OCI-LY1 (cell line): ENCODE measurements at regions not wholly inside any gene's neighbourhood (a gene's known extent, or its start where the extent isn't known, plus 50 kb on each side); places are given as distances from the start of the nearest gene placed in this dataset.

Source experiments
- H2AFZ ChIP-seq: fragments of 200-600 bp; sonication (generic), shearing (Covaris generic); 2 replicates; pipeline ENCODE4 v1.6.0; 2014; ENCODE audit warnings: antibody characterized with exemption, mild to moderate bottlenecking, low read length
- H3F3A ChIP-seq: fragments of 200-600 bp; sonication (generic), shearing (Covaris generic); 2 replicates; pipeline ENCODE4 v1.6.0; 2014; ENCODE audit warnings: mild to moderate bottlenecking, antibody characterized with exemption, low read length, moderate library complexity; ENCODE audit not compliant: insufficient read depth
- H3K27ac ChIP-seq: fragments of 200-600 bp; sonication (generic); 2 replicates; pipeline ENCODE4 v1.5.1; 2014; ENCODE audit warnings: low read length, mixed run types, mild to moderate bottlenecking, low read depth; ENCODE audit not compliant: poor library complexity, severe bottlenecking
- H3K27me3 ChIP-seq: fragments of 200-600 bp; sonication (generic); 2 replicates; pipeline ENCODE4 v1.6.0; 2014; ENCODE audit warnings: antibody characterized with exemption, mild to moderate bottlenecking, low read length, moderate library complexity; ENCODE audit not compliant: insufficient read depth
- H3K36me3 ChIP-seq: fragments of 200-600 bp; sonication (generic); 2 replicates; pipeline ENCODE4 v1.6.1; 2014; ENCODE audit warnings: mild to moderate bottlenecking, antibody characterized with exemption, low read length, moderate library complexity, mixed read lengths; ENCODE audit not compliant: insufficient read depth
- H3K4me1 ChIP-seq: fragments of 200-600 bp; sonication (generic); 2 replicates; pipeline ENCODE4 v1.5.1; 2014; ENCODE audit warnings: mild to moderate bottlenecking, low read length, moderate library complexity; ENCODE audit not compliant: insufficient read depth, severe bottlenecking
- H3K4me2 ChIP-seq: fragments of 200-600 bp; sonication (generic), shearing (Covaris generic); 2 replicates; pipeline ENCODE4 v1.6.1; 2014; ENCODE audit warnings: low read length
- H3K4me3 ChIP-seq: fragments of 200-600 bp; sonication (generic); 2 replicates; pipeline ENCODE4 v1.5.1; 2014; ENCODE audit warnings: low read length, low read depth, mild to moderate bottlenecking, mixed read lengths; ENCODE audit not compliant: poor library complexity, severe bottlenecking
- H3K79me2 ChIP-seq: fragments of 200-600 bp; shearing (Covaris generic); 2 replicates; pipeline ENCODE4 v1.6.1; 2016; ENCODE audit warnings: mixed run types, low read length, mixed read lengths; ENCODE audit not compliant: insufficient read depth
- H3K9ac ChIP-seq: fragments of 200-600 bp; sonication (generic), shearing (Covaris generic); 2 replicates; pipeline ENCODE4 v1.6.1; 2014; ENCODE audit warnings: mild to moderate bottlenecking, low read length, mixed read lengths
- H3K9me2 ChIP-seq: fragments of 200-600 bp; sonication (generic), shearing (Covaris generic); 2 replicates; pipeline ENCODE4 v1.6.1; 2014; ENCODE audit warnings: low read depth, mild to moderate bottlenecking, low read length, mixed read lengths
- H3K9me3 ChIP-seq: fragments of 200-600 bp; shearing (Covaris generic); 2 replicates; pipeline ENCODE4 v1.6.1; 2014; ENCODE audit warnings: low read length, mixed read lengths
- H4K20me1 ChIP-seq: fragments of 200-600 bp; sonication (generic), shearing (Covaris generic); 2 replicates; pipeline ENCODE4 v1.6.0; 2016; ENCODE audit warnings: mild to moderate bottlenecking, low read length; ENCODE audit not compliant: insufficient read depth
- CTCF ChIP-seq: fragments of 200-600 bp; sonication (generic), shearing (Covaris generic); IDR thresholded peaks from 2 replicates; pipeline ENCODE4 v1.5.1; 2017; ENCODE audit warnings: mild to moderate bottlenecking, antibody characterized with exemption, low read length, moderate library complexity, mixed read lengths
- EZH2 ChIP-seq: fragments of 200-600 bp; sonication (generic), shearing (Covaris generic); IDR thresholded peaks from 2 replicates; pipeline ENCODE4 v1.8.0; 2017; ENCODE audit warnings: borderline replicate concordance, mixed run types, mild to moderate bottlenecking, antibody characterized with exemption, low read length, moderate library complexity, mixed read lengths

DNA sequence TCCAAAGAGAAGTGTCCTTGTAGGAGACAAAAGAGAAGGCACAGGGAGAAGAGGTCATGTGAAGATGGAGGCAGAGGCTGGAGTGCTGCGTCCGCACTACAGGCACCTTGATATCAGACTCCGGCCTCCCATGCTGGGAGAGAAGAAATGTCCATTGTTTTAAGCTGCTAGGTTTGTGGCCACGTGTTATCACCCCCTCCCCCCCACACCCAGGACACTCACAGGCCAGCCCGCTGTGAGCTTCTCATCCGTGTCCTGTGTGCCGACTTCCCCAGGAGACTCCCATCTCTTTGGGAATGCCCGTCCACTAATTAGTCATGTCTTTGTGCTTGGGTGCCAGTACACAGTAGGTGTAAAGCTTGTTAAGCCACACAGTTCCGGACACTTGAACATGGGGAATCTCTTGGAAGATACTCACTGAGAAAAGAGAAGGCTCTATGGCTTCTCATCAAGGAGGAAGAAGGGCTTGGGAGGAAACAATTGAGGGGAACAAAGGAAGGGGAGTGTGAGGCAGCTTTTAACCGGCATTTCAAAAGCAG lies 1234.7 kb downstream of the TBC1D22A start:
- no peak for TF ChIP-seq CTCF
- no peak for TF ChIP-seq EZH2
- peak overlapping the region; percentile 36; the same call in 1 of the 2 replicates for H3K4me2 ChIP-seq
- no peaks in the 10 kb centered on the region for H3K9me2 ChIP-seq
- H3K9me3 ChIP-seq, result no peaks in the 10 kb centered on the region
- no peak overlapping the region for H2AFZ ChIP-seq
- peak overlapping the region; percentile 54 for H3K9ac ChIP-seq
- no peaks in the 10 kb centered on the region for H3K27me3 ChIP-seq
- H4K20me1 ChIP-seq, result no peaks in the 10 kb centered on the region
- H3K36me3 ChIP-seq, result no peaks in the 10 kb centered on the region; the same call in 1 of the 2 replicates
- H3K4me1 ChIP-seq, result peaks cover 30% of the 10 kb centered on the region
- peak overlapping the region; percentile 99 for H3K27ac ChIP-seq
- H3K4me3 ChIP-seq, result no peak overlapping the region
- no peaks in the 10 kb centered on the region for H3K79me2 ChIP-seq
- no peaks in the 10 kb centered on the region; the same call in none of the 2 replicates for H3F3A ChIP-seq

- Histone ChIP-seq H3K9me3 (no peaks in the 10 kb centered on the region), H3K4me2 (peak overlapping the region; percentile 36; the same call in 1 of the 2 replicates), H3K4me3 (no peak overlapping the region), H3K36me3 (no peaks in the 10 kb centered on the region; the same call in 1 of the 2 replicates), H4K20me1 (no peaks in the 10 kb centered on the region), H2AFZ (no peak overlapping the region), H3K79me2 (no peaks in the 10 kb centered on the region), H3F3A (no peaks in the 10 kb centered on the region; the same call in none of the 2 replicates), H3K9me2 (no peaks in the 10 kb centered on the region), H3K27me3 (no peaks in the 10 kb centered on the region), H3K27ac (peak overlapping the region; percentile 99), H3K9ac (peak overlapping the region; percentile 63; the same call in 1 of the 2 replicates), H3K4me1 (peaks cover 31% of the 10 kb centered on the region)
- TF ChIP-seq CTCF (no peak), EZH2 (no peak)
Observed at GRCh38 chr22:47996446-47996857, 1234.0 kb downstream of the TBC1D22A start.

GRCh38 chr22:47995718-47996117 lies 1233.3 kb downstream of the TBC1D22A start:
- Histone ChIP-seq H3K27me3 (no peaks in the 10 kb centered on the region), H3K79me2 (no peaks in the 10 kb centered on the region), H3K4me2 (peak overlapping the region; percentile 34; the same call in 1 of the 2 replicates), H3K9me3 (no peaks in the 10 kb centered on the region), H3F3A (no peaks in the 10 kb centered on the region; the same call in none of the 2 replicates), H3K27ac (peak overlapping the region; percentile 99), H4K20me1 (no peaks in the 10 kb centered on the region), H3K9ac (peak overlapping the region; percentile 63; the same call in 1 of the 2 replicates), H3K4me3 (no peak overlapping the region), H3K4me1 (peaks cover 38% of the 10 kb centered on the region), H3K9me2 (no peaks in the 10 kb centered on the region), H3K36me3 (no peaks in the 10 kb centered on the region; the same call in 1 of the 2 replicates), H2AFZ (no peak overlapping the region)
- TF ChIP-seq EZH2 (no peak), CTCF (no peak)
